ENCODE measurements at regions not wholly inside any gene's neighbourhood (a gene's known extent, or its start where the extent isn't known, plus 50 kb on each side); places are given as distances from the start of the nearest gene placed in this dataset.

DNA sequence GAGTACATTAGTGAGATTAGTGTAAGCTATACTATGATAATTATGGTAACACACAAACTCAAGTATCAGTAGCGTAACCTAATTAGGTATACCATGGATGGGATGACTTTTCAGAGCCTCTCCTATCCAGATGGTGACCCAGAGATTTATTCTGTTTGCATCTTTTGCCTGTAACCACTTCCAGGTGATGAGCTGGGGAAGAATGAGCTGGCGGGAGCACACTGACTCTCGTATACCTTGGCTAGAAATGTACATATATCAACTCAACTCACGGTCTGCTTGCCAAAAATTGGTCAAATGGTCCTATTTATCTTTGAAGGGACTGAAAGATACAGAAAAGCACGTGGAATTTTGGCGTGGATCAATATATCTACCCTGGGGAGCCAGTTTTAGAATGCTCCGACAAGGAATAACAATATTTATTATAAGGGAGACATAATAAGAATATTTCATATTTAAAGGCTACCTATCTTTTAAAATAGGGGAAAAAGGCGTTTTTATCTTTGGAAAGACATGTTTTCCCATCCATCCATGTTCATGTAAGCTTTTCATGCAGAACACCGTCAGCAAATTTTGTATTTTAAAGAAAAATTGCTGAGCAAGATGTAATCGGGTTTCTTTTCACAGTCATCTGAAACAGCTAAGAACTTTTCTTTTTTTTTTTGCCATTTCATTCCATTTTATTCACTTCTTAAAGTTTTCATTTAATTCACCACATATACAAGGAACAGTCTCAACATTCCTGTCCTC, 502.6 kb upstream of the CBLB start:
- no peaks in the 10 kb centered on the region for H3K9me3 ChIP-seq
- no peaks in the 10 kb centered on the region for H3K27me3 ChIP-seq
- H3K4me1 ChIP-seq, result no peaks in the 10 kb centered on the region
- no peak for DNase-seq
- intact Hi-C loops (cut with DNase I; ENCODE audit: low total_unique reads), result no loop called here
- H3K27ac ChIP-seq, result no peak overlapping the region
- no peaks in the 10 kb centered on the region for H3K36me3 ChIP-seq
- TF ChIP-seq POLR2A (IDR thresholded peaks at IDR 0.05), result no peak
- TF ChIP-seq, protein P1, sequence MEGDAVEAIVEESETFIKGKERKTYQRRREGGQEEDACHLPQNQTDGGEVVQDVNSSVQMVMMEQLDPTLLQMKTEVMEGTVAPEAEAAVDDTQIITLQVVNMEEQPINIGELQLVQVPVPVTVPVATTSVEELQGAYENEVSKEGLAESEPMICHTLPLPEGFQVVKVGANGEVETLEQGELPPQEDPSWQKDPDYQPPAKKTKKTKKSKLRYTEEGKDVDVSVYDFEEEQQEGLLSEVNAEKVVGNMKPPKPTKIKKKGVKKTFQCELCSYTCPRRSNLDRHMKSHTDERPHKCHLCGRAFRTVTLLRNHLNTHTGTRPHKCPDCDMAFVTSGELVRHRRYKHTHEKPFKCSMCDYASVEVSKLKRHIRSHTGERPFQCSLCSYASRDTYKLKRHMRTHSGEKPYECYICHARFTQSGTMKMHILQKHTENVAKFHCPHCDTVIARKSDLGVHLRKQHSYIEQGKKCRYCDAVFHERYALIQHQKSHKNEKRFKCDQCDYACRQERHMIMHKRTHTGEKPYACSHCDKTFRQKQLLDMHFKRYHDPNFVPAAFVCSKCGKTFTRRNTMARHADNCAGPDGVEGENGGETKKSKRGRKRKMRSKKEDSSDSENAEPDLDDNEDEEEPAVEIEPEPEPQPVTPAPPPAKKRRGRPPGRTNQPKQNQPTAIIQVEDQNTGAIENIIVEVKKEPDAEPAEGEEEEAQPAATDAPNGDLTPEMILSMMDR (IDR thresholded peaks at IDR 0.05), result no peak
- no peak overlapping the region for H3K4me3 ChIP-seq

DNA sequence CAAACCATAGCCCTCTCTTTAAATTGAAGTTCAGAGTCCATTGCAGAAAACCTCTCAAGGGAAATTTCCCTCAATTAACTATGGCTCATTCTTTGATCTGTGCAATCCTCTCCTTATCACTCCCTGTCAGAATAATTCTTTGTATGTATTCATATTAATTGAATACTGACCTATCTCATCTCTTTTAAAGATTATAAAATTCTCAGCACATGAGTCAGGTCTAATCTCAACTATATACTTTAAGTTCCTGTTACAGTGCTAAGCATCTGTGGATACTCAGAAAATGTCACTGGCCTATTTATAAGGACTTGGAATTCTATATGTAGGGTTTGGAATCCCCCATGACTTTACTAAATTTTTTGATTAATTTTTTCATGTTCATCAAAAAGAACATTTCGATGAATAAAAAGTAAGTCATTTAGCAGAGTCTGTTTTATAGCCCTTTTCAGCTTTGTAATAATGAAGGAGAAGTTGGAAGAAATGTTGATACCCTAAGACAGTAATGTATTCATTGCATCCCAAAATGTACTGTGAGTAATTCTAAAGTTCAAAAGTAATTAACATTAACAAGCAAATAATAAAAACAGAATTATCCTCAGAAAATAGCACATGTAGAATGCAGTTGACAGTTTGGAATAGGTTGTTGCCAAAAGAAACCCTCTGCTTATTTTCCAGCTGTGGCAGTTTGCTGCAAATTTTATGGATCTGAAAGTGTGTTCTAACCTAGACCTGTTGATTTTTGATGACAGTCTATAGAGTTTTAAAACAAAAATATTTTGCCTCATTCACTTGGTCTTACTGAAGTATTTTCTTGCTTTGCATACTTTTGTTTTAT, 503.4 kb upstream of the CBLB start:
- no peak for TF ChIP-seq POLR2A (IDR thresholded peaks at IDR 0.05)
- TF ChIP-seq, protein P1 (IDR thresholded peaks at IDR 0.05), result no peak
- H3K27me3 ChIP-seq, result no peaks in the 10 kb centered on the region
- H3K4me1 ChIP-seq, result no peaks in the 10 kb centered on the region
- no peak for DNase-seq
- intact Hi-C loops (cut with DNase I; ENCODE audit: low total_unique reads), result no loop called here
- no peak overlapping the region for H3K27ac ChIP-seq
- no peaks in the 10 kb centered on the region for H3K36me3 ChIP-seq
- no peak overlapping the region for H3K4me3 ChIP-seq
- H3K9me3 ChIP-seq, result no peaks in the 10 kb centered on the region

DNA sequence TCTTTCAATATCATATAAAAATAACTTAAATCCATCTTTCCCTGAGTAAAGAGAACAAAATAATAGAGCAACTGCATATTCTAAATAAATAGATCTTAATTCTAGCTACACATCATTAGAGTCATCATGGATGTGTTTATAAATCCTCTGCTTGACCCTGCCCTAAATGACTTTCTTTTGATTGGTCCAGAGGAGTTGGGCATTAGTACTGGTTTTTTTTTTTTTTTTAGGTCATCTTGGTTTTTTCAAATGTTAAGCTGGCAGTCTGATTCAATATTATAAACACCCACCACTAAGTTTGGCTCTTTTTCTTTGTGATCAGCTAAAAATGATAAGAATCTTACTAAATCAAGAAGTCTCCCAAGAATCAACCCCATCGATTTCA, 504.0 kb upstream of the CBLB start:
- intact Hi-C loops (cut with DNase I; ENCODE audit: low total_unique reads), result no loop called here
- Histone ChIP-seq H3K4me1 (no peaks in the 10 kb centered on the region), H3K27ac (no peak overlapping the region), H3K27me3 (no peaks in the 10 kb centered on the region), H3K36me3 (no peaks in the 10 kb centered on the region), H3K4me3 (no peak overlapping the region), H3K9me3 (no peaks in the 10 kb centered on the region)
- TF ChIP-seq, protein P1 (IDR thresholded peaks at IDR 0.05), result no peak
- no peak for TF ChIP-seq POLR2A (IDR thresholded peaks at IDR 0.05)
- no peak for DNase-seq

DNA sequence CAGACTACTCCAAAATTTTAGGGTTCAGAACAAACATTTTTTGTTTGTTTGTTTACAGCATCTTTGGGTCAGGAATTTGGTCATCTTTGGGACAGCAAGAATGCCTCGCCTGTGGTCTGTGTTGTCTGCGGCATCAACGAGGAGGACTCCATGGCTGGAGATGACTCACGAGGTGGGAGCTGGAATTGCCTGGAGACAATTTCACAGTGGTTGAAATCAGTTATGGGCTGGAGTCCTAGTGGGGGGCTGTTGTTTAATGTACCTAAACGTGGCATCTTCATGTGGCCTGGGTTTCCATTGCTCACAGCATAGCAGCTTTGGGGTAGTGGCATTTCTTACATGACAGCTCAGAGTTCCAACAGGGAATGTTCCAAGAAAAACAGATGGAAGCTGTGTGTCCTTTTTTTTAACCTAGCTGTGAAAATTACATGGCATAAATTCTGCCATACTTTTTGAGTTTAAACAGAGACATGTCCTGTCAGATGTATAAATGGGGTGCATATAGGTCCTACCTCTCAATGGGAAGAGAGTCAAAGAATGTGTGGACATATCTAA, 507.3 kb upstream of the CBLB start:
- Histone ChIP-seq H3K4me3 (no peak overlapping the region), H3K4me1 (no peaks in the 10 kb centered on the region), H3K27me3 (no peaks in the 10 kb centered on the region), H3K9me3 (no peaks in the 10 kb centered on the region), H3K36me3 (no peaks in the 10 kb centered on the region), H3K27ac (no peak overlapping the region)
- TF ChIP-seq POLR2A (IDR thresholded peaks at IDR 0.05), result no peak
- TF ChIP-seq, protein P1 (IDR thresholded peaks at IDR 0.05), result no peak
- DNase-seq, result no peak
- intact Hi-C loops (cut with DNase I; ENCODE audit: low total_unique reads), result no loop called here

DNA sequence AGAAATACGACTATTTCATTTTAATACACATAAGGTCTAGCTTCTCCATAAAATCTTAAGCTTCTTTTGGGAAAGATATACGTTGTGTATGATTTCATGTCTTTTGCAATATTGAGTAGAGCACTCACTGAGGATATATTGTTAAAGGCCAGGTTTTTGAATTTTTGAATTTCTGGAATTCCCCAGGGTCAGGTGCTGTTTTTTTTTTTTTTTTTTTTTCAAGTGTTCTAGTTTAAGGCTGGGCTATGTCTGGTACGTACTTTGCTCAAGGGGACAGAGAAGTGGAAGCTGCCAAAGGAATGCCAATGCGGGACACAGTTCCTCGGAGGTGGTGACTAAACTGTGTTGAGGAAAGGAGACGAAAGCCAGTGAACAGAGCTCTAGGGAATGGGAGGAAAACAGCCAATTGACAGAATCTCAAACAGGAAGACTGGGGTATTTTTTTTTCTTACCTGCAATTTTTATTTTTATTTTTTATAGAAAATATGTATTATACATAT, 510.5 kb upstream of the CBLB start:
- intact Hi-C loops (cut with DNase I; ENCODE audit: low total_unique reads), result no loop called here
- H3K9me3 ChIP-seq, result no peaks in the 10 kb centered on the region
- H3K27ac ChIP-seq, result no peak overlapping the region
- H3K36me3 ChIP-seq, result no peaks in the 10 kb centered on the region
- DNase-seq, result no peak
- TF ChIP-seq, protein P1 (IDR thresholded peaks at IDR 0.05), result no peak
- no peak for TF ChIP-seq POLR2A (IDR thresholded peaks at IDR 0.05)
- H3K4me3 ChIP-seq, result no peak overlapping the region
- no peaks in the 10 kb centered on the region for H3K27me3 ChIP-seq
- H3K4me1 ChIP-seq, result no peaks in the 10 kb centered on the region

Measured in uterus (tissue), 3 donors.